ENCODE measurements at regions not wholly inside any gene's neighbourhood (a gene's known extent, or its start where the extent isn't known, plus 50 kb on each side); places are given as distances from the start of the nearest gene placed in this dataset.

DNA sequence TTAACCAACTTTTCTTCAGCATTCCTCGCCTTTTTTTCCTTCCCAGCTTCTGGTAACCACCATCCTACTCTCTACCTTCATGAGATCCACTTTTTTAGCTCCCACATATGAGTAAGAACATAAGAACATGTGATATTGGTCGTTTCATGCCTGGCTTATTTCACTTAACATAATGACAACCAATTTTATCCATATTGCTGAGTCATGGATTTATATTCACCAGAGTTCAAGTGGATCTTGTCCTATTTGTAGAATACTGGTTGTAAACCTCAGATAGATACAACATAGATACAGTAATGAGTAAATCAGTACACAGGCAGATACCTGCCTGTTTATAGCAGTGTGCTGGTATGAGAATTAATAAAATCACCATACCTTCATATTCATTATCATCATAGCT, 412.0 kb upstream of the RBMS3 start:
- WGBS = 88% methylated on average over 2 of the region's 2 CpGs
- no peaks in the 10 kb centered on the region for H3K9me3 ChIP-seq
- no peaks in the 10 kb centered on the region for H3K27me3 ChIP-seq (replicated peaks; ENCODE audit: insufficient read depth)
- H3K36me3 ChIP-seq = no peaks in the 10 kb centered on the region
- intact Hi-C loops (cut with DNase I) = no loop called here
- TF ChIP-seq POLR2A (IDR thresholded peaks at IDR 0.05) = no peak
- no peak for TF ChIP-seq POLR2AphosphoS5 (IDR thresholded peaks at IDR 0.05)
- TF ChIP-seq, protein P1, sequence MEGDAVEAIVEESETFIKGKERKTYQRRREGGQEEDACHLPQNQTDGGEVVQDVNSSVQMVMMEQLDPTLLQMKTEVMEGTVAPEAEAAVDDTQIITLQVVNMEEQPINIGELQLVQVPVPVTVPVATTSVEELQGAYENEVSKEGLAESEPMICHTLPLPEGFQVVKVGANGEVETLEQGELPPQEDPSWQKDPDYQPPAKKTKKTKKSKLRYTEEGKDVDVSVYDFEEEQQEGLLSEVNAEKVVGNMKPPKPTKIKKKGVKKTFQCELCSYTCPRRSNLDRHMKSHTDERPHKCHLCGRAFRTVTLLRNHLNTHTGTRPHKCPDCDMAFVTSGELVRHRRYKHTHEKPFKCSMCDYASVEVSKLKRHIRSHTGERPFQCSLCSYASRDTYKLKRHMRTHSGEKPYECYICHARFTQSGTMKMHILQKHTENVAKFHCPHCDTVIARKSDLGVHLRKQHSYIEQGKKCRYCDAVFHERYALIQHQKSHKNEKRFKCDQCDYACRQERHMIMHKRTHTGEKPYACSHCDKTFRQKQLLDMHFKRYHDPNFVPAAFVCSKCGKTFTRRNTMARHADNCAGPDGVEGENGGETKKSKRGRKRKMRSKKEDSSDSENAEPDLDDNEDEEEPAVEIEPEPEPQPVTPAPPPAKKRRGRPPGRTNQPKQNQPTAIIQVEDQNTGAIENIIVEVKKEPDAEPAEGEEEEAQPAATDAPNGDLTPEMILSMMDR (IDR thresholded peaks at IDR 0.05) = no peak
- DNase-seq (ENCODE audit: low spot score) = no peak
- no peak overlapping the region for H3K27ac ChIP-seq
- no peaks in the 10 kb centered on the region for H3K4me1 ChIP-seq (replicated peaks)
- H3K4me3 ChIP-seq = no peak overlapping the region

DNA sequence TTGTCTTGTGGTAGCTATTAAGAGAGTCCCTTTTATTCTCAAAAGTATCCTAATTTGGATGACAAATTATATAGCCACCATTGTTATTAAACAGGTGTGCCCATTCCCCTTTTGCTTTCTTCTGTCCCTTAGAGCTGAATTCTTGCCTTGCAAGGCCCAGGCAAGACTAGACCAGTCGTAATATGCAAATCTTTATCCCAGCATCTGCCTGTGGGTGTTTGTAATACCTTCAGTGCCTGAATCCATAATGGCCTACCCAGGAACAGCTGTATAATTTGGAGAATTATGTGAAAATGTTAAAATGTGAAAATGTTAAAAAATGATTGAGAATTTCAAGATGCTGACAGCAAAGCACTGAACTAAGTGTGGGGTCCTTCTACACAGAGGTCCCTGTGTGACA, 403.0 kb upstream of the RBMS3 start:
- no peak for TF ChIP-seq POLR2AphosphoS5 (IDR thresholded peaks at IDR 0.05)
- no peak for TF ChIP-seq POLR2A (IDR thresholded peaks at IDR 0.05)
- TF ChIP-seq, protein P1 (IDR thresholded peaks at IDR 0.05) = no peak
- H3K36me3 ChIP-seq = no peaks in the 10 kb centered on the region
- no peaks in the 10 kb centered on the region for H3K27me3 ChIP-seq (replicated peaks; ENCODE audit: insufficient read depth)
- intact Hi-C loops (cut with DNase I) = no loop called here
- no peaks in the 10 kb centered on the region for H3K9me3 ChIP-seq
- H3K4me3 ChIP-seq = no peak overlapping the region
- 79% methylated on average over 1 of the region's 1 CpG for WGBS
- no peak for DNase-seq (ENCODE audit: low spot score)
- H3K4me1 ChIP-seq (replicated peaks) = no peaks in the 10 kb centered on the region
- no peak overlapping the region for H3K27ac ChIP-seq

GRCh38 chr3:28890373-28890772, 390.5 kb upstream of the RBMS3 start:
- TF ChIP-seq, protein P1 (IDR thresholded peaks at IDR 0.05) = no peak
- TF ChIP-seq POLR2A (IDR thresholded peaks at IDR 0.05) (no peak), POLR2AphosphoS5 (IDR thresholded peaks at IDR 0.05) (no peak)
- DNase-seq (ENCODE audit: low spot score) = no peak
- WGBS = 47% methylated on average over 1 of the region's 1 CpG
- Histone ChIP-seq H3K4me1 (replicated peaks) (no peaks in the 10 kb centered on the region), H3K27ac (no peak overlapping the region), H3K9me3 (no peaks in the 10 kb centered on the region), H3K36me3 (no peaks in the 10 kb centered on the region), H3K27me3 (replicated peaks; ENCODE audit: insufficient read depth) (no peaks in the 10 kb centered on the region), H3K4me3 (no peak overlapping the region)
- intact Hi-C loops (cut with DNase I) = no loop called here

DNA sequence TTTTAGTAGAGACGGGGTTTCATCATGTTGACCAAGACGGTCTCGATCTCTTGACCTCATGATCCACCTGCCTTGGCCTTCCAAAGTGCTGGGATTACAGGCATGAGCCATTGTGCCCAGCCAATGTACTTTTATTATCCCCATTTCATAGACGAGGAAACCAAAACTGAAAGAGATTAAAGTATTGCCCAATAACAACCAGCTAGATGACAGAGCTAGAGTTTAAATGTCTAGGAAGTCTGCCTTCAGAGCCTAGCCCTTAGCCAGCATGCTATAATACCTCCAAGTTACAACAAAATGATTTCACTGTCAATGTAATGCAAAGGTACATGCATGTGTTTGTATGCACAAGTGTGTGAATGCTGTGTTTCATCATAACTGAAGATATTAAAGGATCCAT, 389.4 kb upstream of the RBMS3 start:
- WGBS = 93% methylated on average over 4 of the region's 4 CpGs
- TF ChIP-seq POLR2A (IDR thresholded peaks at IDR 0.05) (no peak), POLR2AphosphoS5 (IDR thresholded peaks at IDR 0.05) (no peak)
- TF ChIP-seq, protein P1 (IDR thresholded peaks at IDR 0.05) = no peak

GRCh38 chr3:28900301-28900700, 380.6 kb upstream of the RBMS3 start:
- Histone ChIP-seq H3K4me3 (no peak overlapping the region), H3K36me3 (no peaks in the 10 kb centered on the region), H3K9me3 (no peaks in the 10 kb centered on the region), H3K27ac (no peak overlapping the region), H3K4me1 (replicated peaks) (no peaks in the 10 kb centered on the region), H3K27me3 (replicated peaks; ENCODE audit: insufficient read depth) (no peaks in the 10 kb centered on the region)
- 74% methylated on average over 1 of the region's 1 CpG for WGBS
- DNase-seq (ENCODE audit: low spot score) = no peak
- TF ChIP-seq, protein P1 (IDR thresholded peaks at IDR 0.05) = no peak
- TF ChIP-seq POLR2AphosphoS5 (IDR thresholded peaks at IDR 0.05) = no peak
- TF ChIP-seq POLR2A (IDR thresholded peaks at IDR 0.05) = no peak
- intact Hi-C loops (cut with DNase I) = no loop called here

More for the DNA sequence above, 389.4 kb upstream of the RBMS3 start:
- Histone ChIP-seq H3K36me3 (no peaks in the 10 kb centered on the region), H3K4me3 (no peak overlapping the region), H3K27me3 (replicated peaks; ENCODE audit: insufficient read depth) (no peaks in the 10 kb centered on the region), H3K27ac (no peak overlapping the region), H3K4me1 (replicated peaks) (no peaks in the 10 kb centered on the region), H3K9me3 (no peaks in the 10 kb centered on the region)
- intact Hi-C loops (cut with DNase I) = no loop called here
- DNase-seq (ENCODE audit: low spot score) = no peak
